ENCODE measurements at regions not wholly inside any gene's neighbourhood (a gene's known extent, or its start where the extent isn't known, plus 50 kb on each side); places are given as distances from the start of the nearest gene placed in this dataset.

GRCh38 chr18:67276638-67277037, 239.9 kb downstream of the DSEL start:
- Histone ChIP-seq H3K27ac (ENCODE audit: low read length) (no peak overlapping the region), H3K9me3 (ENCODE audit: control insufficient read depth, low read depth, low read length) (no peaks in the 10 kb centered on the region), H3K4me3 (ENCODE audit: low read length) (no peak overlapping the region), H3K4me1 (ENCODE audit: control insufficient read depth, insufficient read depth, low read length) (no peaks in the 10 kb centered on the region), H3K36me3 (ENCODE audit: control insufficient read depth, insufficient read depth, low read length) (no peaks in the 10 kb centered on the region), H3K27me3 (ENCODE audit: control insufficient read depth, insufficient read depth, low read length) (no peaks in the 10 kb centered on the region)
- 78% methylated on average over 2 of the region's 4 CpGs for WGBS (ENCODE audit: insufficient coverage, low lambda C conversion rate)
- DNase-seq, result no peak

GRCh38 chr18:67273288-67273687, 243.2 kb downstream of the DSEL start:
- H3K9me3 ChIP-seq (ENCODE audit: control insufficient read depth, low read depth, low read length), result no peaks in the 10 kb centered on the region

GRCh38 chr18:67269206-67269605, 247.3 kb downstream of the DSEL start:
- H3K27ac ChIP-seq (ENCODE audit: low read length), result no peak overlapping the region
- no peaks in the 10 kb centered on the region for H3K27me3 ChIP-seq (ENCODE audit: control insufficient read depth, insufficient read depth, low read length)
- DNase-seq, result no peak
- H3K9me3 ChIP-seq (ENCODE audit: control insufficient read depth, low read depth, low read length), result no peaks in the 10 kb centered on the region
- no peaks in the 10 kb centered on the region for H3K4me1 ChIP-seq (ENCODE audit: control insufficient read depth, insufficient read depth, low read length)
- no peaks in the 10 kb centered on the region for H3K36me3 ChIP-seq (ENCODE audit: control insufficient read depth, insufficient read depth, low read length)
- WGBS (ENCODE audit: insufficient coverage, low lambda C conversion rate), result no CpG with 5 or more reads among the region's 2 CpGs
- H3K4me3 ChIP-seq (ENCODE audit: low read length), result no peak overlapping the region

More at GRCh38 chr18:67273288-67273687, 243.2 kb downstream of the DSEL start:
- H3K27ac ChIP-seq (ENCODE audit: low read length), result no peak overlapping the region
- DNase-seq, result no peak
- WGBS (ENCODE audit: insufficient coverage, low lambda C conversion rate), result 73% methylated on average over 2 of the region's 5 CpGs
- no peaks in the 10 kb centered on the region for H3K27me3 ChIP-seq (ENCODE audit: control insufficient read depth, insufficient read depth, low read length)
- H3K4me1 ChIP-seq (ENCODE audit: control insufficient read depth, insufficient read depth, low read length), result no peaks in the 10 kb centered on the region
- H3K36me3 ChIP-seq (ENCODE audit: control insufficient read depth, insufficient read depth, low read length), result no peaks in the 10 kb centered on the region
- no peak overlapping the region for H3K4me3 ChIP-seq (ENCODE audit: low read length)

GRCh38 chr18:67268530-67268929, 248.0 kb downstream of the DSEL start:
- no peaks in the 10 kb centered on the region for H3K27me3 ChIP-seq (ENCODE audit: control insufficient read depth, insufficient read depth, low read length)
- H3K9me3 ChIP-seq (ENCODE audit: control insufficient read depth, low read depth, low read length), result no peaks in the 10 kb centered on the region
- no peak overlapping the region for H3K4me3 ChIP-seq (ENCODE audit: low read length)
- no peaks in the 10 kb centered on the region for H3K36me3 ChIP-seq (ENCODE audit: control insufficient read depth, insufficient read depth, low read length)
- no peak for DNase-seq
- WGBS (ENCODE audit: insufficient coverage, low lambda C conversion rate), result no CpG with 5 or more reads among the region's 3 CpGs
- H3K4me1 ChIP-seq (ENCODE audit: control insufficient read depth, insufficient read depth, low read length), result no peaks in the 10 kb centered on the region
- H3K27ac ChIP-seq (ENCODE audit: low read length), result no peak overlapping the region

GRCh38 chr18:67266246-67267237, 250.0 kb downstream of the DSEL start:
- Histone ChIP-seq H3K27me3 (ENCODE audit: control insufficient read depth, insufficient read depth, low read length) (no peaks in the 10 kb centered on the region), H3K27ac (ENCODE audit: low read length) (no peak overlapping the region), H3K4me1 (ENCODE audit: control insufficient read depth, insufficient read depth, low read length) (no peaks in the 10 kb centered on the region), H3K36me3 (ENCODE audit: control insufficient read depth, insufficient read depth, low read length) (no peaks in the 10 kb centered on the region), H3K4me3 (ENCODE audit: low read length) (no peak overlapping the region), H3K9me3 (ENCODE audit: control insufficient read depth, low read depth, low read length) (no peaks in the 10 kb centered on the region)
- WGBS (ENCODE audit: insufficient coverage, low lambda C conversion rate), result no CpG with 5 or more reads among the region's 5 CpGs
- no peak for DNase-seq

- H3K27me3 ChIP-seq (ENCODE audit: control insufficient read depth, insufficient read depth, low read length), result no peaks in the 10 kb centered on the region
- 75% methylated on average over 1 of the region's 5 CpGs for WGBS (ENCODE audit: insufficient coverage, low lambda C conversion rate)
Measured at GRCh38 chr18:67265464-67266245, 250.9 kb downstream of the DSEL start.

GRCh38 chr18:67261931-67262552, 254.5 kb downstream of the DSEL start:
- 100% methylated on average over 3 of the region's 3 CpGs for WGBS (ENCODE audit: insufficient coverage, low lambda C conversion rate)
- no peaks in the 10 kb centered on the region for H3K27me3 ChIP-seq (ENCODE audit: control insufficient read depth, insufficient read depth, low read length)
- no peaks in the 10 kb centered on the region for H3K9me3 ChIP-seq (ENCODE audit: control insufficient read depth, low read depth, low read length)

More at GRCh38 chr18:67265464-67266245, 250.9 kb downstream of the DSEL start:
- no peak overlapping the region for H3K4me3 ChIP-seq (ENCODE audit: low read length)
- no peak overlapping the region for H3K27ac ChIP-seq (ENCODE audit: low read length)
- no peaks in the 10 kb centered on the region for H3K36me3 ChIP-seq (ENCODE audit: control insufficient read depth, insufficient read depth, low read length)
- H3K4me1 ChIP-seq (ENCODE audit: control insufficient read depth, insufficient read depth, low read length), result no peaks in the 10 kb centered on the region
- no peak for DNase-seq
- no peaks in the 10 kb centered on the region for H3K9me3 ChIP-seq (ENCODE audit: control insufficient read depth, low read depth, low read length)

GRCh38 chr18:67260841-67261240, 255.7 kb downstream of the DSEL start:
- Histone ChIP-seq H3K36me3 (ENCODE audit: control insufficient read depth, insufficient read depth, low read length) (no peaks in the 10 kb centered on the region), H3K27me3 (ENCODE audit: control insufficient read depth, insufficient read depth, low read length) (no peaks in the 10 kb centered on the region), H3K4me3 (ENCODE audit: low read length) (no peak overlapping the region), H3K27ac (ENCODE audit: low read length) (no peak overlapping the region), H3K4me1 (ENCODE audit: control insufficient read depth, insufficient read depth, low read length) (no peaks in the 10 kb centered on the region), H3K9me3 (ENCODE audit: control insufficient read depth, low read depth, low read length) (no peaks in the 10 kb centered on the region)
- DNase-seq, result no peak
- WGBS (ENCODE audit: insufficient coverage, low lambda C conversion rate), result no CpG with 5 or more reads among the region's 5 CpGs

More at GRCh38 chr18:67261931-67262552, 254.5 kb downstream of the DSEL start:
- DNase-seq, result no peak
- Histone ChIP-seq H3K36me3 (ENCODE audit: control insufficient read depth, insufficient read depth, low read length) (no peaks in the 10 kb centered on the region), H3K4me1 (ENCODE audit: control insufficient read depth, insufficient read depth, low read length) (no peaks in the 10 kb centered on the region), H3K27ac (ENCODE audit: low read length) (no peak overlapping the region), H3K4me3 (ENCODE audit: low read length) (no peak overlapping the region)

GRCh38 chr18:67250776-67251424, 265.6 kb downstream of the DSEL start:
- H3K9me3 ChIP-seq (ENCODE audit: control insufficient read depth, low read depth, low read length), result no peaks in the 10 kb centered on the region
- no peaks in the 10 kb centered on the region for H3K36me3 ChIP-seq (ENCODE audit: control insufficient read depth, insufficient read depth, low read length)
- no peaks in the 10 kb centered on the region for H3K4me1 ChIP-seq (ENCODE audit: control insufficient read depth, insufficient read depth, low read length)
- H3K27me3 ChIP-seq (ENCODE audit: control insufficient read depth, insufficient read depth, low read length), result no peaks in the 10 kb centered on the region
- no peak overlapping the region for H3K27ac ChIP-seq (ENCODE audit: low read length)
- WGBS (ENCODE audit: insufficient coverage, low lambda C conversion rate), result 95% methylated on average over 4 of the region's 9 CpGs
- H3K4me3 ChIP-seq (ENCODE audit: low read length), result no peak overlapping the region
- no peak for DNase-seq
